ENCODE measurements at regions not wholly inside any gene's neighbourhood (a gene's known extent, or its start where the extent isn't known, plus 50 kb on each side); places are given as distances from the start of the nearest gene placed in this dataset.

DNA sequence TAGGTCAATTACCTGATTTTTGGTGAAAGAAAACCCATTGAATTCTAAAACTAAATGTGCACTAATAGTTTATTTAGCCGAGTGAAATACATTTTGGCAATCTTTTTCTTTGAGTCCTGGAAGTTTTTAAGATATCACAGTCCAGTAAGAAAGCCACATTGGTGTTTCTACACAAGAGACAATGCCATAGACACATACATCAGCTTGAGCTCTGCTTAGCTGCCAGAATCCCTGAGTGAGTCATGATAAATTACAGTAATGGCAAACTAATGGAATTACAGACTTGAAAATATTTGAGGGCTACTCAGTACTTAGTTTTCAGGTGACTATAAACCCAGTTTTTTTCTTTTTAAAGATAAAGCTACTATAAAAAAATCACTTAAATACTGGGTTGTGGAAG lies 155.4 kb downstream of the OR4C45 start:
- TF ChIP-seq, protein P1, sequence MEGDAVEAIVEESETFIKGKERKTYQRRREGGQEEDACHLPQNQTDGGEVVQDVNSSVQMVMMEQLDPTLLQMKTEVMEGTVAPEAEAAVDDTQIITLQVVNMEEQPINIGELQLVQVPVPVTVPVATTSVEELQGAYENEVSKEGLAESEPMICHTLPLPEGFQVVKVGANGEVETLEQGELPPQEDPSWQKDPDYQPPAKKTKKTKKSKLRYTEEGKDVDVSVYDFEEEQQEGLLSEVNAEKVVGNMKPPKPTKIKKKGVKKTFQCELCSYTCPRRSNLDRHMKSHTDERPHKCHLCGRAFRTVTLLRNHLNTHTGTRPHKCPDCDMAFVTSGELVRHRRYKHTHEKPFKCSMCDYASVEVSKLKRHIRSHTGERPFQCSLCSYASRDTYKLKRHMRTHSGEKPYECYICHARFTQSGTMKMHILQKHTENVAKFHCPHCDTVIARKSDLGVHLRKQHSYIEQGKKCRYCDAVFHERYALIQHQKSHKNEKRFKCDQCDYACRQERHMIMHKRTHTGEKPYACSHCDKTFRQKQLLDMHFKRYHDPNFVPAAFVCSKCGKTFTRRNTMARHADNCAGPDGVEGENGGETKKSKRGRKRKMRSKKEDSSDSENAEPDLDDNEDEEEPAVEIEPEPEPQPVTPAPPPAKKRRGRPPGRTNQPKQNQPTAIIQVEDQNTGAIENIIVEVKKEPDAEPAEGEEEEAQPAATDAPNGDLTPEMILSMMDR (IDR thresholded peaks at IDR 0.05; ENCODE audit: low read depth, low read length, poor library complexity, severe bottlenecking) = no peak
- TF ChIP-seq EZH2phosphoT487 (IDR thresholded peaks at IDR 0.05; ENCODE audit: borderline replicate concordance, low read length) = no peak
